ENCODE measurements at regions not wholly inside any gene's neighbourhood (a gene's known extent, or its start where the extent isn't known, plus 50 kb on each side); places are given as distances from the start of the nearest gene placed in this dataset.

- Mint-ChIP-seq H3K27me3 (no peaks in the 10 kb centered on the region), H3K4me3 (no peak overlapping the region), H3K4me1 (peaks cover 22% of the 10 kb centered on the region), H3K27ac (no peak overlapping the region), H3K36me3 (ENCODE audit: low read depth) (no peaks in the 10 kb centered on the region)
- no peak for ATAC-seq
- no peak for DNase-seq
- no peaks in the 10 kb centered on the region for H3K9me3 ChIP-seq (ENCODE audit: control insufficient read depth, low read length, poor library complexity, severe bottlenecking)
Measured at GRCh38 chr1:8166406-8166805, 140.3 kb upstream of the ERRFI1 start.

- DNase-seq (no peak), ATAC-seq (no peak)
- Mint-ChIP-seq H3K36me3 (ENCODE audit: low read depth) (no peaks in the 10 kb centered on the region), H3K4me1 (peaks cover 22% of the 10 kb centered on the region), H3K4me3 (no peak overlapping the region), H3K27ac (no peak overlapping the region), H3K27me3 (no peaks in the 10 kb centered on the region)
- no peaks in the 10 kb centered on the region for H3K9me3 ChIP-seq (ENCODE audit: control insufficient read depth, low read length, poor library complexity, severe bottlenecking)
Measured at GRCh38 chr1:8165595-8166360, 139.7 kb upstream of the ERRFI1 start.

- no peak for ATAC-seq
- H3K4me3 Mint-ChIP-seq, result no peak overlapping the region
- H3K4me1 Mint-ChIP-seq, result peaks cover 16% of the 10 kb centered on the region
- H3K27me3 Mint-ChIP-seq, result no peaks in the 10 kb centered on the region
- no peak overlapping the region for H3K27ac Mint-ChIP-seq
- no peaks in the 10 kb centered on the region for H3K36me3 Mint-ChIP-seq (ENCODE audit: low read depth)
- no peaks in the 10 kb centered on the region for H3K9me3 ChIP-seq (ENCODE audit: control insufficient read depth, low read length, poor library complexity, severe bottlenecking)
- DNase-seq, result no peak
Measured at GRCh38 chr1:8164670-8165069, 138.6 kb upstream of the ERRFI1 start.

GRCh38 chr1:8163039-8163438, 136.9 kb upstream of the ERRFI1 start:
- peaks cover 9% of the 10 kb centered on the region for H3K4me1 Mint-ChIP-seq
- no peaks in the 10 kb centered on the region for H3K9me3 ChIP-seq (ENCODE audit: control insufficient read depth, low read length, poor library complexity, severe bottlenecking)

GRCh38 chr1:8162168-8162567, 136.1 kb upstream of the ERRFI1 start:
- Mint-ChIP-seq H3K36me3 (ENCODE audit: low read depth) (no peaks in the 10 kb centered on the region), H3K27me3 (no peaks in the 10 kb centered on the region), H3K27ac (no peak overlapping the region), H3K4me3 (no peak overlapping the region), H3K4me1 (peaks cover 10% of the 10 kb centered on the region)
- H3K9me3 ChIP-seq (ENCODE audit: control insufficient read depth, low read length, poor library complexity, severe bottlenecking), result no peaks in the 10 kb centered on the region
- ATAC-seq, result no peak
- DNase-seq, result no peak

More at GRCh38 chr1:8163039-8163438, 136.9 kb upstream of the ERRFI1 start:
- H3K4me3 Mint-ChIP-seq, result no peak overlapping the region
- ATAC-seq (no peak), DNase-seq (no peak)
- H3K27me3 Mint-ChIP-seq, result no peaks in the 10 kb centered on the region
- no peaks in the 10 kb centered on the region for H3K36me3 Mint-ChIP-seq (ENCODE audit: low read depth)
- H3K27ac Mint-ChIP-seq, result no peak overlapping the region

GRCh38 chr1:8161546-8162105, 135.5 kb upstream of the ERRFI1 start:
- Mint-ChIP-seq H3K4me3 (no peak overlapping the region), H3K27me3 (no peaks in the 10 kb centered on the region), H3K27ac (no peak overlapping the region), H3K4me1 (peaks cover 7% of the 10 kb centered on the region), H3K36me3 (ENCODE audit: low read depth) (no peaks in the 10 kb centered on the region)
- no peak for ATAC-seq
- no peaks in the 10 kb centered on the region for H3K9me3 ChIP-seq (ENCODE audit: control insufficient read depth, low read length, poor library complexity, severe bottlenecking)
- DNase-seq, result no peak

- H3K4me3 Mint-ChIP-seq, result no peak overlapping the region
- H3K36me3 Mint-ChIP-seq (ENCODE audit: low read depth), result no peaks in the 10 kb centered on the region
- ATAC-seq (no peak), DNase-seq (no peak)
- peak overlapping the region; percentile 6 for H3K27ac Mint-ChIP-seq
- no peaks in the 10 kb centered on the region for H3K27me3 Mint-ChIP-seq
- H3K4me1 Mint-ChIP-seq, result peaks cover 7% of the 10 kb centered on the region
- H3K9me3 ChIP-seq (ENCODE audit: control insufficient read depth, low read length, poor library complexity, severe bottlenecking), result no peaks in the 10 kb centered on the region
Measured at GRCh38 chr1:8159470-8160024, 133.4 kb upstream of the ERRFI1 start.

GRCh38 chr1:8158995-8159394, 132.9 kb upstream of the ERRFI1 start:
- Mint-ChIP-seq H3K4me3 (no peak overlapping the region), H3K36me3 (ENCODE audit: low read depth) (no peaks in the 10 kb centered on the region), H3K27me3 (no peaks in the 10 kb centered on the region), H3K4me1 (peaks cover 7% of the 10 kb centered on the region), H3K27ac (peak overlapping the region; percentile 6)
- DNase-seq, result no peak
- no peak for ATAC-seq
- H3K9me3 ChIP-seq (ENCODE audit: control insufficient read depth, low read length, poor library complexity, severe bottlenecking), result no peaks in the 10 kb centered on the region

GRCh38 chr1:8157765-8158164, 131.7 kb upstream of the ERRFI1 start:
- H3K36me3 Mint-ChIP-seq (ENCODE audit: low read depth), result no peaks in the 10 kb centered on the region
- no peaks in the 10 kb centered on the region for H3K27me3 Mint-ChIP-seq
- H3K9me3 ChIP-seq (ENCODE audit: control insufficient read depth, low read length, poor library complexity, severe bottlenecking), result no peaks in the 10 kb centered on the region
- peaks cover 17% of the 10 kb centered on the region for H3K4me1 Mint-ChIP-seq
- no peak overlapping the region for H3K4me3 Mint-ChIP-seq
- DNase-seq (no peak), ATAC-seq (no peak)
- H3K27ac Mint-ChIP-seq, result no peak overlapping the region

GRCh38 chr1:8155528-8156186, 129.5 kb upstream of the ERRFI1 start:
- ATAC-seq (no peak), DNase-seq (no peak)
- no peak overlapping the region for H3K4me3 Mint-ChIP-seq
- H3K27me3 Mint-ChIP-seq, result no peaks in the 10 kb centered on the region
- H3K27ac Mint-ChIP-seq, result no peak overlapping the region
- H3K9me3 ChIP-seq (ENCODE audit: control insufficient read depth, low read length, poor library complexity, severe bottlenecking), result no peaks in the 10 kb centered on the region
- peaks cover 26% of the 10 kb centered on the region for H3K4me1 Mint-ChIP-seq
- H3K36me3 Mint-ChIP-seq (ENCODE audit: low read depth), result no peaks in the 10 kb centered on the region

- ATAC-seq, result no peak
- no peaks in the 10 kb centered on the region for H3K9me3 ChIP-seq (ENCODE audit: control insufficient read depth, low read length, poor library complexity, severe bottlenecking)
- no peak for DNase-seq
- Mint-ChIP-seq H3K27ac (peak overlapping the region; percentile 86), H3K4me1 (peaks cover 29% of the 10 kb centered on the region), H3K36me3 (ENCODE audit: low read depth) (no peaks in the 10 kb centered on the region), H3K27me3 (no peaks in the 10 kb centered on the region), H3K4me3 (no peak overlapping the region)
Measured at GRCh38 chr1:8154621-8155052, 128.5 kb upstream of the ERRFI1 start.

- DNase-seq (no peak), ATAC-seq (no peak)
- Mint-ChIP-seq H3K4me1 (peaks cover 29% of the 10 kb centered on the region), H3K4me3 (peak overlapping the region; percentile 80), H3K27me3 (no peaks in the 10 kb centered on the region), H3K36me3 (ENCODE audit: low read depth) (no peaks in the 10 kb centered on the region), H3K27ac (peak overlapping the region; percentile 96)
- H3K9me3 ChIP-seq (ENCODE audit: control insufficient read depth, low read length, poor library complexity, severe bottlenecking), result no peaks in the 10 kb centered on the region
Measured at GRCh38 chr1:8153961-8154360, 127.9 kb upstream of the ERRFI1 start.

All from T-helper 17 cell (primary cell).